Neural progenitor cell (in vitro differentiated cells): ENCODE measurements at regions not wholly inside any gene's neighbourhood (a gene's known extent, or its start where the extent isn't known, plus 50 kb on each side); places are given as distances from the start of the nearest gene placed in this dataset.

Experiments used
- CTCF ChIP-seq: fragments of 200-600 bp; sonication (generic); IDR thresholded peaks from 2 replicates; pipeline ENCODE4 v1.5.1; 2017; ENCODE audit warnings: antibody characterized with exemption, mild to moderate bottlenecking
- EZH2 ChIP-seq: fragments of 200-600 bp; sonication (generic); IDR thresholded peaks from 2 replicates; pipeline ENCODE4 v1.6.1; 2017; ENCODE audit warnings: antibody characterized with exemption, mild to moderate bottlenecking, moderate library complexity
- EZH2phosphoT487 ChIP-seq: fragments of 200-600 bp; sonication (generic); IDR thresholded peaks from 2 replicates; pipeline ENCODE4 v1.6.1; 2017; ENCODE audit warnings: antibody characterized with exemption

DNA sequence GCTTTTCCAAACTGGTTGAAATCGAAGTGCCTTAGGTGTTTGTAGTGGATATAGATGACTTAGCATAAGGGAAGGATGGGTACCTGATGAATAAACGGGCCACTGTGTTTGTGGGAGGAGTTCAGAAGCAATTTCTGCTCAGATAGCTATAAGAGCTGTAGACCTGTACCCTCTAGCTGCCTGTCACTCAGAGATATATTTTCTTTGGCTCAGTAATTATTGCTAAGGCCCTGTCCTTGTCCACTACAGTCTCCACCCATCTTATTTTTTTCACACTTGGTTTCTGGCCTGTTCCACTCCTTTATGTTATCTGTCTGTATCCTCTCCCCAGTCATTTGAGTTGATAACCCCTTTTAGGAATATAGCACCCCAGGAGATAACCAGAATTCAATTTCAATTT is 74.8 kb upstream of the RMST start:
- TF ChIP-seq CTCF, result no peak
- TF ChIP-seq EZH2, result no peak
- no peak for TF ChIP-seq EZH2phosphoT487
